ENCODE measurements at regions not wholly inside any gene's neighbourhood (a gene's known extent, or its start where the extent isn't known, plus 50 kb on each side); places are given as distances from the start of the nearest gene placed in this dataset.

DNA sequence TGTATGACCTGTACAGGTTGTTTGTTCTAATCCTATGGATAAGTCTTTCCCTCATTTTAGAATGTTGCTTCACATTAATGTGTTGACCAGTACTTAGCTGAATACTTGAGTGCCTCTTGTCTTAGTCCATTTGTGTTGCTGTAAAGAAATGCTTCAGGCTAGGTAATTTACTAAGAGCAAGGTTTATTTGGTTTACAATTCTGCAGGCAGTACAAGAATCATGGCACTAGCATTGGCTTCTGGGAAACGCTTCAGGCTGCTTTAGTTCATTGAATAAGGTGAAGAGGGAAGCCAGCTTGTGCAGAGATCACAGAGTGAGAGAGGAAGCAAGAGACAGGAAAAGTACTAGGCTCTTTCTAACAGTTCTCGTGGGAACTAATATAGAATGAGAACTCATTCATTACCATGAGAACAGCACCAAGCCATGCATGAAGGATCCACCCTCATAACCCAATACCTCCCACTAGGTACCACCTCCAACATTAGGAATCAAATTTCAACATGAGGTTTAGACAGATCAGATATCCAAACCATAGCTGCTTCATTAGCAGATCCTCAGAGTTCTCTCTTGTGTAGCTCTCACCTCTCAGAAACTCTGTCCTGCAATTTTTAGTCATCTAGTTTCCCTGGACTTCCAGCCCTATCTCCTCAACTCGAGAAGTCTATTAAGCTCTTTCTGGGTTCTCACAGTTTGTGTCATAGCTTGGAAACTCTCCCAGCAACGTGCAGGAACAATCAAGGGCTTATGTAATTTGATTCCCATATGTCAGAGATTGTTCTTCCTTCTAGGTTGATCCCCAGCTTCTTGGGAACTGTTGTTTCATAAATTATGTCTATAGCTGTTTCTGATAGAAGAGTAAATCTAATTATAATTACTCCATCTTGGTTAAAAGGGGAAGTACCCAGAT, 2082.3 kb upstream of the CELF4 start:
- no peak overlapping the region for H3K4me3 ChIP-seq (ENCODE audit: low read length in 2 of 2)
- H3K36me3 ChIP-seq (ENCODE audit: control insufficient read depth in 2 of 2, insufficient read depth in 2 of 2, low read length in 2 of 2): no peaks in the 10 kb centered on the region
- H3K27ac ChIP-seq (ENCODE audit: low read depth in 2 of 2, low read length in 2 of 2): no peak overlapping the region

DNA sequence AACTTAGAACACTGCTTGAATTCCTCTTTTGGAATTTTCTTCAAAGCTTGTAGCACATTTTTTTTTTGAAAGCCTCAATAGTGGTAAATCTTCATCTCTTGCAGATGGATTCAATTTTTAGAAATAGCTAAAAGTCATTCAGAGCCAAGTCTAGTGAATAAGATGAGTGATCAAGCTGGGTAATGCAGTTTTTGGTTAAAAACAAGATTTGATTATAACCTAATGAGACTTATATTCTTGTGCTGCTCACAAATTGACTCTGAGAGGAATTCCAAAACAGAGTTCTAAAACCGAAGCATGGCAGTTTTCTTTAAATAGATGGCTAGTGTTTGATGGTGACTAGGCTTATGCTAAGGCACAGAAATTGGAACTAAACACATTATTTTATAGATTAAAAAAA, 2072.6 kb upstream of the CELF4 start:
- no peaks in the 10 kb centered on the region for H3K27me3 ChIP-seq (ENCODE audit: control insufficient read depth in 2 of 2, insufficient read depth in 2 of 2, low read length in 2 of 2)
- H3K9me3 ChIP-seq (ENCODE audit: control insufficient read depth in 2 of 2, low read length in 2 of 2): no peaks in the 10 kb centered on the region
- no peak overlapping the region for H3K4me3 ChIP-seq (ENCODE audit: low read length in 2 of 2)
- no peak overlapping the region for H3K9ac ChIP-seq (ENCODE audit: low read depth in 1 of 2, low read length in 2 of 2)
- H3K36me3 ChIP-seq (ENCODE audit: control insufficient read depth in 2 of 2, insufficient read depth in 2 of 2, low read length in 2 of 2): no peaks in the 10 kb centered on the region
- no peak overlapping the region for H3K27ac ChIP-seq (ENCODE audit: low read depth in 2 of 2, low read length in 2 of 2)
- H3K4me1 ChIP-seq (ENCODE audit: control insufficient read depth in 2 of 2, insufficient read depth in 2 of 2, low read length in 2 of 2): no peaks in the 10 kb centered on the region

More for the DNA sequence above, 2082.3 kb upstream of the CELF4 start:
- no peaks in the 10 kb centered on the region for H3K27me3 ChIP-seq (ENCODE audit: control insufficient read depth in 2 of 2, insufficient read depth in 2 of 2, low read length in 2 of 2)
- no peaks in the 10 kb centered on the region for H3K4me1 ChIP-seq (ENCODE audit: control insufficient read depth in 2 of 2, insufficient read depth in 2 of 2, low read length in 2 of 2)
- H3K9ac ChIP-seq (ENCODE audit: low read depth in 1 of 2, low read length in 2 of 2): no peak overlapping the region
- H3K9me3 ChIP-seq (ENCODE audit: control insufficient read depth in 2 of 2, low read length in 2 of 2): no peaks in the 10 kb centered on the region

GRCh38 chr18:39636931-39637330, 2071.3 kb upstream of the CELF4 start:
- Histone ChIP-seq H3K4me1 (ENCODE audit: control insufficient read depth in 2 of 2, insufficient read depth in 2 of 2, low read length in 2 of 2) (no peaks in the 10 kb centered on the region), H3K4me3 (ENCODE audit: low read length in 2 of 2) (no peak overlapping the region), H3K9ac (ENCODE audit: low read depth in 1 of 2, low read length in 2 of 2) (no peak overlapping the region), H3K27ac (ENCODE audit: low read depth in 2 of 2, low read length in 2 of 2) (no peak overlapping the region), H3K36me3 (ENCODE audit: control insufficient read depth in 2 of 2, insufficient read depth in 2 of 2, low read length in 2 of 2) (no peaks in the 10 kb centered on the region), H3K9me3 (ENCODE audit: control insufficient read depth in 2 of 2, low read length in 2 of 2) (no peaks in the 10 kb centered on the region), H3K27me3 (ENCODE audit: control insufficient read depth in 2 of 2, insufficient read depth in 2 of 2, low read length in 2 of 2) (no peaks in the 10 kb centered on the region)

DNA sequence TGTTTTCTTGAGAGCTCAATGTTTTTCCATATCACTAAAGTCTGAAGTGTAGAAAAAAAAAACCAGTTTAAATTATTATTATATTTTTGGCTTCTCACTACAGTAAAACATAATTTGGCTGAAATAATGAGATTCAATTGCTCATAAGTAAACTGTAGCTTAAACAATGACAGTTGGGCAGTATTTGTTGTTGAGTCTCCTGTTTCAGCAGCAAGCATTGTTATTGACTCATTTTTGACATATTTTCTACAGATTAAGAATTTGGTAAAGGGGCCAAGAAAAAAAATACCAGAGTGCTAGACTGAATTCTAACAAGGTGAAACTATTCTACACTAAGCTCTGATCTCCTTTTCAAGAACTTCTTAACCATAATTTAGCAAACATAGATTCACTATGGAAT, 2070.4 kb upstream of the CELF4 start:
- Histone ChIP-seq H3K9me3 (ENCODE audit: control insufficient read depth in 2 of 2, low read length in 2 of 2) (no peaks in the 10 kb centered on the region), H3K27ac (ENCODE audit: low read depth in 2 of 2, low read length in 2 of 2) (no peak overlapping the region), H3K36me3 (ENCODE audit: control insufficient read depth in 2 of 2, insufficient read depth in 2 of 2, low read length in 2 of 2) (no peaks in the 10 kb centered on the region), H3K9ac (ENCODE audit: low read depth in 1 of 2, low read length in 2 of 2) (no peak overlapping the region), H3K27me3 (ENCODE audit: control insufficient read depth in 2 of 2, insufficient read depth in 2 of 2, low read length in 2 of 2) (no peaks in the 10 kb centered on the region), H3K4me1 (ENCODE audit: control insufficient read depth in 2 of 2, insufficient read depth in 2 of 2, low read length in 2 of 2) (no peaks in the 10 kb centered on the region), H3K4me3 (ENCODE audit: low read length in 2 of 2) (no peak overlapping the region)

- Histone ChIP-seq H3K36me3 (ENCODE audit: control insufficient read depth in 2 of 2, insufficient read depth in 2 of 2, low read length in 2 of 2) (no peaks in the 10 kb centered on the region), H3K27ac (ENCODE audit: low read depth in 2 of 2, low read length in 2 of 2) (no peak overlapping the region), H3K9me3 (ENCODE audit: control insufficient read depth in 2 of 2, low read length in 2 of 2) (no peaks in the 10 kb centered on the region), H3K4me3 (ENCODE audit: low read length in 2 of 2) (no peak overlapping the region), H3K9ac (ENCODE audit: low read depth in 1 of 2, low read length in 2 of 2) (no peak overlapping the region), H3K4me1 (ENCODE audit: control insufficient read depth in 2 of 2, insufficient read depth in 2 of 2, low read length in 2 of 2) (no peaks in the 10 kb centered on the region), H3K27me3 (ENCODE audit: control insufficient read depth in 2 of 2, insufficient read depth in 2 of 2, low read length in 2 of 2) (no peaks in the 10 kb centered on the region)
Observed at GRCh38 chr18:39635192-39635591, 2069.6 kb upstream of the CELF4 start.

GRCh38 chr18:39627936-39628335, 2062.3 kb upstream of the CELF4 start:
- no peaks in the 10 kb centered on the region for H3K27me3 ChIP-seq (ENCODE audit: control insufficient read depth in 2 of 2, insufficient read depth in 2 of 2, low read length in 2 of 2)
- no peaks in the 10 kb centered on the region for H3K36me3 ChIP-seq (ENCODE audit: control insufficient read depth in 2 of 2, insufficient read depth in 2 of 2, low read length in 2 of 2)
- H3K4me3 ChIP-seq (ENCODE audit: low read length in 2 of 2): no peak overlapping the region
- no peaks in the 10 kb centered on the region for H3K9me3 ChIP-seq (ENCODE audit: control insufficient read depth in 2 of 2, low read length in 2 of 2)
- no peak overlapping the region for H3K27ac ChIP-seq (ENCODE audit: low read depth in 2 of 2, low read length in 2 of 2)
- no peaks in the 10 kb centered on the region for H3K4me1 ChIP-seq (ENCODE audit: control insufficient read depth in 2 of 2, insufficient read depth in 2 of 2, low read length in 2 of 2)
- H3K9ac ChIP-seq (ENCODE audit: low read depth in 1 of 2, low read length in 2 of 2): no peak overlapping the region

DNA sequence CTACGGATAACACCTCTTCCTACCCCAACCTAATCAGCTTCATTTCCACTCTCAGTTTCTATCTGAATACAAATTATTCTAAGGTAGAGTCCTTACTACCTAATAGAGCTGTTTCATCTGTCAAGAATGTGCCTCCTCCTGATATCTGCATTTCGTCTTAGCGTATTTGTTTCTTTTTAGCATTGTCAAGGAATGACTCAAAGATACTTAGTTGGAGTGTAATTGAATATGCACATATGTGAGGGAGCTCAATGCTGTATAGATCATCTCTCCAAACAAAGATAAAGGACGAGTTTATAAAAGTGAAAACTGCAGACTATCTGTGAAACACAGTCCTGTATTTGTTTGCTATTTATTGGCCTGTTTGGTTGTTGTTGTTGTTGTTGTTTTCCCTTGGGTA, 2059.4 kb upstream of the CELF4 start:
- no peaks in the 10 kb centered on the region for H3K9me3 ChIP-seq (ENCODE audit: control insufficient read depth in 2 of 2, low read length in 2 of 2)
- H3K9ac ChIP-seq (ENCODE audit: low read depth in 1 of 2, low read length in 2 of 2): no peak overlapping the region
- H3K27ac ChIP-seq (ENCODE audit: low read depth in 2 of 2, low read length in 2 of 2): no peak overlapping the region
- no peaks in the 10 kb centered on the region for H3K27me3 ChIP-seq (ENCODE audit: control insufficient read depth in 2 of 2, insufficient read depth in 2 of 2, low read length in 2 of 2)
- H3K4me1 ChIP-seq (ENCODE audit: control insufficient read depth in 2 of 2, insufficient read depth in 2 of 2, low read length in 2 of 2): no peaks in the 10 kb centered on the region
- no peak overlapping the region for H3K4me3 ChIP-seq (ENCODE audit: low read length in 2 of 2)
- no peaks in the 10 kb centered on the region for H3K36me3 ChIP-seq (ENCODE audit: control insufficient read depth in 2 of 2, insufficient read depth in 2 of 2, low read length in 2 of 2)

GRCh38 chr18:39622431-39622830, 2056.8 kb upstream of the CELF4 start:
- Histone ChIP-seq H3K27ac (ENCODE audit: low read depth in 2 of 2, low read length in 2 of 2) (no peak overlapping the region), H3K27me3 (ENCODE audit: control insufficient read depth in 2 of 2, insufficient read depth in 2 of 2, low read length in 2 of 2) (no peaks in the 10 kb centered on the region), H3K36me3 (ENCODE audit: control insufficient read depth in 2 of 2, insufficient read depth in 2 of 2, low read length in 2 of 2) (no peaks in the 10 kb centered on the region), H3K4me3 (ENCODE audit: low read length in 2 of 2) (no peak overlapping the region), H3K9ac (ENCODE audit: low read depth in 1 of 2, low read length in 2 of 2) (no peak overlapping the region), H3K4me1 (ENCODE audit: control insufficient read depth in 2 of 2, insufficient read depth in 2 of 2, low read length in 2 of 2) (no peaks in the 10 kb centered on the region), H3K9me3 (ENCODE audit: control insufficient read depth in 2 of 2, low read length in 2 of 2) (no peaks in the 10 kb centered on the region)

GRCh38 chr18:39620551-39621168, 2055.1 kb upstream of the CELF4 start:
- Histone ChIP-seq H3K27me3 (ENCODE audit: control insufficient read depth in 2 of 2, insufficient read depth in 2 of 2, low read length in 2 of 2) (no peaks in the 10 kb centered on the region), H3K36me3 (ENCODE audit: control insufficient read depth in 2 of 2, insufficient read depth in 2 of 2, low read length in 2 of 2) (no peaks in the 10 kb centered on the region), H3K9ac (ENCODE audit: low read depth in 1 of 2, low read length in 2 of 2) (no peak overlapping the region), H3K4me1 (ENCODE audit: control insufficient read depth in 2 of 2, insufficient read depth in 2 of 2, low read length in 2 of 2) (no peaks in the 10 kb centered on the region), H3K4me3 (ENCODE audit: low read length in 2 of 2) (no peak overlapping the region), H3K9me3 (ENCODE audit: control insufficient read depth in 2 of 2, low read length in 2 of 2) (no peaks in the 10 kb centered on the region), H3K27ac (ENCODE audit: low read depth in 2 of 2, low read length in 2 of 2) (no peak overlapping the region)

GRCh38 chr18:39618265-39619003, 2052.8 kb upstream of the CELF4 start:
- no peaks in the 10 kb centered on the region for H3K9me3 ChIP-seq (ENCODE audit: control insufficient read depth in 2 of 2, low read length in 2 of 2)
- H3K4me1 ChIP-seq (ENCODE audit: control insufficient read depth in 2 of 2, insufficient read depth in 2 of 2, low read length in 2 of 2): no peaks in the 10 kb centered on the region
- no peak overlapping the region for H3K9ac ChIP-seq (ENCODE audit: low read depth in 1 of 2, low read length in 2 of 2)
- no peak overlapping the region for H3K27ac ChIP-seq (ENCODE audit: low read depth in 2 of 2, low read length in 2 of 2)
- H3K36me3 ChIP-seq (ENCODE audit: control insufficient read depth in 2 of 2, insufficient read depth in 2 of 2, low read length in 2 of 2): no peaks in the 10 kb centered on the region
- H3K4me3 ChIP-seq (ENCODE audit: low read length in 2 of 2): no peak overlapping the region
- no peaks in the 10 kb centered on the region for H3K27me3 ChIP-seq (ENCODE audit: control insufficient read depth in 2 of 2, insufficient read depth in 2 of 2, low read length in 2 of 2)
